Effector memory CD4-positive, alpha-beta T cell (primary cell): ENCODE measurements at regions not wholly inside any gene's neighbourhood (a gene's known extent, or its start where the extent isn't known, plus 50 kb on each side); places are given as distances from the start of the nearest gene placed in this dataset.

ENCODE experiments used
- DNase-seq, 3 donors: peaks; one replicate each; pipeline ENCODE4 v3.0.0-alpha.2; 2020
- H3K27ac ChIP-seq: 2 replicates; pipeline ENCODE4 v1.7.0; 2013; ENCODE audit warnings: mild to moderate bottlenecking, low read length, moderate library complexity; ENCODE audit not compliant: insufficient read depth, poor library complexity, severe bottlenecking
- H3K27me3 ChIP-seq: replicated peaks from 2 replicates; pipeline ENCODE4 v1.7.0; 2013; ENCODE audit warnings: mild to moderate bottlenecking, low read length; ENCODE audit not compliant: insufficient read depth, control insufficient read depth, poor library complexity, severe bottlenecking
- H3K36me3 ChIP-seq: 2 replicates; pipeline ENCODE4 v1.7.0; 2013; ENCODE audit warnings: mild to moderate bottlenecking, low read length, moderate library complexity; ENCODE audit not compliant: control insufficient read depth, insufficient read depth
- H3K4me1 ChIP-seq: 2 replicates; pipeline ENCODE4 v1.7.0; 2013; ENCODE audit warnings: low read length, mild to moderate bottlenecking; ENCODE audit not compliant: control insufficient read depth, insufficient read depth, poor library complexity, severe bottlenecking
- H3K4me3 ChIP-seq: 2 replicates; pipeline ENCODE4 v1.7.0; 2013; ENCODE audit warnings: low read length, low read depth, mild to moderate bottlenecking; ENCODE audit not compliant: insufficient read depth, poor library complexity, severe bottlenecking
- H3K9me3 ChIP-seq: 2 replicates; pipeline ENCODE4 v1.7.0; 2013; ENCODE audit warnings: mild to moderate bottlenecking, low read length, moderate library complexity; ENCODE audit not compliant: control insufficient read depth

DNA sequence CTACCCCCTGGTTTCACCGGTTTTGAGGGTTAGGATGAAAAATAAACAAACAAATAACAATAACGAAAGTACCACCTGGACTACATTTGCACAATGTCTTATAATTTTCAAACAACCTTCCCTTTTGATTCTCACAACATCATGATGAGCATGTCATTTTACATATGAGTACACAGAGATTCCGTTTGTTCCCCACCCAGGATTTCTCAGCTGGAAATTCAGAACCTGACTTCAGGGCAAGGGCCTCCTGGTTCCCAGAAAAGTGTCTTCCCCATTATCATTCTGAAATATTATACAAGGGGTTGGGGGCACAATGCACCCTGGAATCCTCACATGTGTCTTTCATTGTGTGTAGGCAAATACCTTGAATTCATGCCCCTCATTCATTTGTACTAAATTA is 135.8 kb upstream of the NOCT start:
- no peak for DNase-seq
- Histone ChIP-seq H3K4me1 (no peaks in the 10 kb centered on the region), H3K27ac (no peak overlapping the region), H3K9me3 (no peaks in the 10 kb centered on the region), H3K4me3 (no peak overlapping the region), H3K36me3 (no peaks in the 10 kb centered on the region), H3K27me3 (no peaks in the 10 kb centered on the region)

DNA sequence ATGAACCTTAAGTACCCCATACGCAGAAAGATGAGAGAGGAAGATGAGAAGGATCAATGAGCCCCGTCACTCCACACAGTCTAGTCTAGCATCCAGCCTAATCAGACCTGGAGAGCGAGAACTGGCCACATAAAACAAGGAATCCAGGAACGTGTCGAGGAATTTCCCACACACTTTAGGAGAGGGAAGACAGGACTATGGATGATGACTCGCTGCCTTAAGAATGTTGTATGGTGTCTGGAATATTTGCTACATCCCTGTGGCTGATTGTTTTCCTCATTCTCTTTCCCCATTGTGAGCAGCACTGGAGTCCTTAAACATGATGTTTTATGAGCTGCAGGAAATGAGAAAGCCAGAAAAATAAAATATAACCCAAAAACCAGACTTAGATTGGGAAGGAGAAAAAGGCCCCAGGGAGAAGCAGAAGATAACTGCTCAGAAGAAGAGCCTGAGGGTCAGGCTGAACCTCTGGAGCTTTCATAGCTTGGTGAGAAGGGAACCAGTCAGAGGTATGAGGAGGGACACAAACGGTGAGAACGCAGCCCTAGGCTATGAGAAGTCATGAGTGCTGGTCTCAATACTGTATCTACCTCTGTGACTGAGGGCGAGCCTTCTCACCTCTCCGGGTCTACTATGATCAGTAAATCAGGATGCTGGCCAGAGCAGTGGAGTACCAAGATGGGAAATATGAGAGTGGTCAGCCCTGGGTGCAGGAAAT is 139.5 kb upstream of the NOCT start:
- Histone ChIP-seq H3K4me1 (no peaks in the 10 kb centered on the region), H3K27ac (no peak overlapping the region), H3K9me3 (no peaks in the 10 kb centered on the region), H3K36me3 (no peaks in the 10 kb centered on the region), H3K4me3 (no peak overlapping the region), H3K27me3 (no peaks in the 10 kb centered on the region)
- DNase-seq = no peak

GRCh38 chr4:138871555-138871875 is 144.1 kb upstream of the NOCT start:
- no peaks in the 10 kb centered on the region for H3K4me1 ChIP-seq
- H3K27me3 ChIP-seq = no peaks in the 10 kb centered on the region
- H3K36me3 ChIP-seq = no peaks in the 10 kb centered on the region
- H3K27ac ChIP-seq = no peak overlapping the region
- DNase-seq = no peak
- H3K4me3 ChIP-seq = no peak overlapping the region
- H3K9me3 ChIP-seq = no peaks in the 10 kb centered on the region

DNA sequence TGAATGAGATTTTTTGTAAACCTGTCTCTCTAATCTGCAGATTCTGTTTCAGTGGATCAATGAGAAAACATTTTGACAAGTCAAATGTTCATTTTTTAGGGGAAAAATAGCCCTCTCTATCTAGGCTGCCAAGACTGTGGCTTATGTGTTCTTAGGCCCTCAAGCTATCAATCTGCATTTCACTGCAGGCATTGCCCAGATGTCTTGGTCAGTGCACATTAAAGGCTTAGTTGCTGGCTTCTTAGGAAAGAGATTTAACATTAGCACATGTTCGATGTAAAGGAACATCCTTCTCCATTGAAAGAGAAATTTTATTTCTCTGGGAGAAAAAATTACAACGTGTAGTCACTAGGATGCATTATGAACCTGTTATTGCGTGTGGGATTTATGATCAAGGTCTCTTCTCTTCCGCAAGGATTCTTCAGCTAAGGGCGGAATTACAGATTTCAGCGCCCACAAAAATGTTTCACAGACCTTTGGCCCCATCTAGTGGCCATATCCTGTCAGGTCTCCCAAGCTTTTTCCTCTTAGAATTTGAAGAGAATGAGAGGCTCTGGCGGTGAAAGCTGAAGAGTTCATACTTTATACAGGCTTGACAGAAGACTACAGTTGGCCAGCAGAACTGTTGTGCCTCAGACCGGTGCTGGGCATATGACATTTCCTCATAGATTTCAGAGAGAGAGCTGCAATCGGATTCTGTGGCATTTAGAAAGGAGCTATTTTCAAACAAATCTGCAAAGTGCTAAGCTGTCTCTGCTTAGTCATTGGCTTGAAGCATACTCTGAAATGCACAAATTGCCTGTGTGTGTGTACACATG is 144.6 kb upstream of the NOCT start:
- DNase-seq = peak in 2 of 3 donors; percentile 2 to 37
- no peaks in the 10 kb centered on the region for H3K4me1 ChIP-seq
- no peaks in the 10 kb centered on the region for H3K9me3 ChIP-seq
- no peak overlapping the region for H3K27ac ChIP-seq
- H3K27me3 ChIP-seq = no peaks in the 10 kb centered on the region
- no peaks in the 10 kb centered on the region for H3K36me3 ChIP-seq
- no peak overlapping the region for H3K4me3 ChIP-seq

DNA sequence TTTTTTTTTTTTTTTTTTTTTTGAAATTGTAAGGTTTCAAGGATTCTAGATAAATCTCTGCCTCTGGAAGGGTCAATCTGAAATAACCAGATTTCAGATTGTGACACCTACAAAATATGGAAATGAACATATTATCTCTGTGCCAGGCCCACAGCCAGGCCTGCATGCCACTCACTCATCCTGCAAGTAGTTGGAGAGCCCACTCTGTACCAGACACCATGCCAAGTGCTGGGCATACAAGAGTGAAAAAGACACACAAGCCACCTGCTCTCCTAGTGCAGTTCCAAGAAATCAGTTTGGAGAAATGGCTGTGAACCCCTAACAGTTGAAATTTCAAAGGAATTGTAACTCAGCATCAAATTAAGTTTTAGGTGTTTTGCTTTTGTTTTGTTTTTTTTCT is 145.9 kb upstream of the NOCT start:
- Histone ChIP-seq H3K36me3 (no peaks in the 10 kb centered on the region), H3K27ac (no peak overlapping the region), H3K4me1 (no peaks in the 10 kb centered on the region), H3K9me3 (no peaks in the 10 kb centered on the region), H3K4me3 (no peak overlapping the region), H3K27me3 (no peaks in the 10 kb centered on the region)
- no peak for DNase-seq

GRCh38 chr4:138869165-138869564 is 146.4 kb upstream of the NOCT start:
- no peak overlapping the region for H3K4me3 ChIP-seq
- DNase-seq = no peak
- H3K36me3 ChIP-seq = no peaks in the 10 kb centered on the region
- no peaks in the 10 kb centered on the region for H3K4me1 ChIP-seq
- H3K9me3 ChIP-seq = no peaks in the 10 kb centered on the region
- no peaks in the 10 kb centered on the region for H3K27me3 ChIP-seq
- H3K27ac ChIP-seq = no peak overlapping the region

- Histone ChIP-seq H3K9me3 (no peaks in the 10 kb centered on the region), H3K36me3 (no peaks in the 10 kb centered on the region), H3K27me3 (no peaks in the 10 kb centered on the region), H3K4me3 (no peak overlapping the region), H3K27ac (no peak overlapping the region), H3K4me1 (no peaks in the 10 kb centered on the region)
- DNase-seq = no peak
Observed at GRCh38 chr4:138868562-138868961, 147.0 kb upstream of the NOCT start.

GRCh38 chr4:138867404-138867803 is 148.2 kb upstream of the NOCT start:
- H3K27me3 ChIP-seq = no peaks in the 10 kb centered on the region
- no peak overlapping the region for H3K4me3 ChIP-seq
- no peaks in the 10 kb centered on the region for H3K9me3 ChIP-seq
- no peaks in the 10 kb centered on the region for H3K4me1 ChIP-seq
- no peak for DNase-seq
- H3K27ac ChIP-seq = no peak overlapping the region
- H3K36me3 ChIP-seq = no peaks in the 10 kb centered on the region

DNA sequence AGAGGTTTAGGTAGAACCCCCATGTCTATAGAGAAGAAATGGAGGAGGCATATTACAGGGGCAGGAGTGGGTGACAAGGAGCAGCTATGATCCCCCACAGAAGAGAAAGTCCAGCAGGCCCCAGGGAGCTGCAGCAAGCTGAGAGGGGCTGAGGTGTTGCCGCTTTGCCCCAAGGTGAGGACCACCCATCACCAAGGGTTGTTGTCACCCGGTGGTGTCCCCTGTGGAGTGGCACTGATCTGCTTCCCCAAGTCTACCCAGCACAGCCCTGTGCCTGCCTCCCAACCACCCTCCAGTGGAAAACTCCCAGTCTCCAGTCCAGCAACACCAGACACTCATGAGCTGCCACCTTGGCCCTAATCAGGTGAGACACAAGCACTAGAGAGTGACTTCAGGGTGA is 149.3 kb upstream of the NOCT start:
- no peak overlapping the region for H3K27ac ChIP-seq
- H3K27me3 ChIP-seq = no peaks in the 10 kb centered on the region
- H3K9me3 ChIP-seq = no peaks in the 10 kb centered on the region
- no peak overlapping the region for H3K4me3 ChIP-seq
- no peaks in the 10 kb centered on the region for H3K36me3 ChIP-seq
- no peak for DNase-seq
- no peaks in the 10 kb centered on the region for H3K4me1 ChIP-seq

GRCh38 chr4:138865765-138866164 is 149.8 kb upstream of the NOCT start:
- H3K4me1 ChIP-seq = no peaks in the 10 kb centered on the region
- H3K27me3 ChIP-seq = no peaks in the 10 kb centered on the region
- no peak overlapping the region for H3K4me3 ChIP-seq
- DNase-seq = no peak
- H3K9me3 ChIP-seq = no peaks in the 10 kb centered on the region
- no peak overlapping the region for H3K27ac ChIP-seq
- H3K36me3 ChIP-seq = no peaks in the 10 kb centered on the region
